A673 (cell line): ENCODE measurements at regions not wholly inside any gene's neighbourhood (a gene's known extent, or its start where the extent isn't known, plus 50 kb on each side); places are given as distances from the start of the nearest gene placed in this dataset.

Source experiments
- BruUV-seq: library from RNA; stranded (reverse); fragments of 400-500 nt; replicated peaks from 2 replicates; lab custom pipeline; 2021; lab: Mats Ljungman, UMichigan
- CTCF ChIA-PET: fragments of 300-600 bp; sonication (Branson Sonifier 250); formaldehyde crosslinking; loops from one replicate; lab custom pipeline; 2022; ENCODE audit warnings: antibody characterized with exemption; lab: Charles Lee
- POLR2A ChIA-PET: fragments of 300-600 bp; sonication (Branson Sonifier 250); formaldehyde crosslinking; loops from one replicate; lab custom pipeline; 2022; ENCODE audit warnings: antibody characterized with exemption; ENCODE audit not compliant: low non-redundant PET; lab: Charles Lee
- DNase-seq: peaks from one replicate; pipeline ENCODE4 v3.0.0-alpha.2; 2015; ENCODE audit warnings: low spot score
- H3K27ac ChIP-seq: fragments of 200-600 bp; sonication (generic); 2 replicates; pipeline ENCODE4 v1.5.1; 2016; ENCODE audit warnings: mixed run types, low read depth, mild to moderate bottlenecking, mixed read lengths, antibody characterized with exemption, low read length; ENCODE audit not compliant: poor library complexity, severe bottlenecking
- H3K27me3 ChIP-seq: fragments of 200-600 bp; sonication (generic); replicated peaks from 2 replicates; pipeline ENCODE4 v1.6.1; 2017; ENCODE audit warnings: mixed run types, low read depth, mild to moderate bottlenecking, mixed read lengths, antibody characterized with exemption, low read length; ENCODE audit not compliant: insufficient read depth, poor library complexity
- H3K36me3 ChIP-seq: fragments of 200-600 bp; sonication (generic); 2 replicates; pipeline ENCODE4 v1.6.1; 2016; ENCODE audit warnings: mixed run types, mild to moderate bottlenecking, mixed read lengths, antibody characterized with exemption, low read length; ENCODE audit not compliant: insufficient read depth, poor library complexity, severe bottlenecking
- H3K4me1 ChIP-seq: fragments of 200-600 bp; sonication (generic); 2 replicates; pipeline ENCODE4 v1.6.1; 2017; ENCODE audit warnings: mixed run types, mild to moderate bottlenecking, mixed read lengths, antibody characterized with exemption, low read length; ENCODE audit not compliant: insufficient read depth, poor library complexity, severe bottlenecking
- H3K4me3 ChIP-seq: fragments of 200-600 bp; sonication (generic); 2 replicates; pipeline ENCODE4 v1.5.1; 2016; ENCODE audit warnings: low read depth, mixed run types, mild to moderate bottlenecking, mixed read lengths, low read length; ENCODE audit not compliant: poor library complexity, severe bottlenecking
- H3K9me3 ChIP-seq: fragments of 200-600 bp; sonication (generic); 2 replicates; pipeline ENCODE4 v1.6.1; 2016; ENCODE audit warnings: mixed run types, low read depth, mild to moderate bottlenecking, mixed read lengths, antibody characterized with exemption, low read length; ENCODE audit not compliant: poor library complexity, severe bottlenecking
- CTCF ChIP-seq: fragments of 300-800, 200-600 bp; sonication (generic); conservative IDR thresholded peaks from 2 replicates; pipeline ENCODE4 v1.5.1; 2017; ENCODE audit warnings: low read depth, mild to moderate bottlenecking, antibody characterized with exemption, low read length, moderate library complexity, mixed read lengths
- EZH2 ChIP-seq: fragments of 200-600 bp; sonication (generic); IDR thresholded peaks from 2 replicates; pipeline ENCODE4 v1.6.1; 2017; ENCODE audit warnings: borderline replicate concordance, low read depth, mild to moderate bottlenecking, mixed read lengths, antibody characterized with exemption, low read length; ENCODE audit not compliant: poor library complexity, severe bottlenecking
- intact Hi-C: fragments of 100-400 bp; cut with micrococcal nuclease; formaldehyde crosslinking; loops from one replicate; pipeline ENCODE4 v1.10.0; 2022; ENCODE audit not compliant: unreplicated experiment

- Histone ChIP-seq H3K9me3 (no peaks in the 10 kb centered on the region), H3K36me3 (no peaks in the 10 kb centered on the region), H3K4me3 (peak overlapping the region; percentile 3), H3K27ac (peak overlapping the region; percentile 51), H3K4me1 (peaks cover 60% of the 10 kb centered on the region), H3K27me3 (no peaks in the 10 kb centered on the region)
- CTCF ChIA-PET: no interaction called here
- BruUV-seq: no TSS peak
- intact Hi-C loops: loop anchor here (5.0 kb wide), 1 partner anchor 80 kb away; no protein-coding TSS in a partner anchor
- DNase-seq: peak; percentile 87
- TF ChIP-seq EZH2: no peak
- TF ChIP-seq CTCF: no peak
- POLR2A ChIA-PET: interaction anchor here (0.6 kb wide), 1 partner anchor 320 kb away, joined by 3 read pairs; no protein-coding TSS in a partner anchor
Measured at GRCh38 chr1:38507563-38507962, 352.0 kb downstream of the RRAGC start.

GRCh38 chr1:38505944-38506343, 353.6 kb downstream of the RRAGC start:
- ChIA-PET CTCF (no interaction called here), POLR2A (no interaction called here)
- no peaks in the 10 kb centered on the region for H3K36me3 ChIP-seq
- peaks cover 46% of the 10 kb centered on the region for H3K4me1 ChIP-seq
- no peak for DNase-seq
- no peaks in the 10 kb centered on the region for H3K9me3 ChIP-seq
- no peak overlapping the region for H3K4me3 ChIP-seq
- H3K27me3 ChIP-seq: no peaks in the 10 kb centered on the region
- H3K27ac ChIP-seq: no peak overlapping the region
- TF ChIP-seq EZH2 (no peak), CTCF (no peak)
- intact Hi-C loops: loop anchor here (5.0 kb wide), 1 partner anchor 81 kb away; no protein-coding TSS in a partner anchor
- no TSS peak for BruUV-seq

GRCh38 chr1:38502758-38503157, 356.8 kb downstream of the RRAGC start:
- ChIA-PET POLR2A (no interaction called here), CTCF (no interaction called here)
- Histone ChIP-seq H3K27ac (no peak overlapping the region), H3K9me3 (no peaks in the 10 kb centered on the region), H3K27me3 (no peaks in the 10 kb centered on the region), H3K4me1 (peaks cover 35% of the 10 kb centered on the region), H3K36me3 (no peaks in the 10 kb centered on the region), H3K4me3 (no peak overlapping the region)
- TF ChIP-seq CTCF: 0 out of 2 replicates have a peak, but pooled peaks have one; percentile 24
- TF ChIP-seq EZH2: no peak
- intact Hi-C loops: no loop called here
- no TSS peak for BruUV-seq
- DNase-seq: no peak
